ENCODE measurements at regions not wholly inside any gene's neighbourhood (a gene's known extent, or its start where the extent isn't known, plus 50 kb on each side); places are given as distances from the start of the nearest gene placed in this dataset.

DNA sequence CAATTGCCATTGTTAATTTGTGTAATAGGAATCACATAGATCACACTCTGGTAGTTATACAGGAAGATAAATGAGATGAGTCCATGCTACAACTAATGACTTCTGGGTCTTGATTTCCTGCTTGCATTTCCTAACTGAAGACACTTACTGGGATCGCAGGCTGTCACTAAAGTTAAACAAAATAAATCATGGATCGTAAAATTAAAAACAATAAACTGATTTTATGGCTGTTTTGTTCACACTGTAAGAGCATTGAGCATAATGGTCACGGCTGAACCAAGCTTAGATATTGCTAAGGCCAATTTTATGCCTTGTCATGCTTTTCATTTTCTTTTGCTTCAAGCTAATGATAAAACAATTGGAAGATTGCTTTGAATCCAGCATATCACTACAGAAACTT, 332.5 kb upstream of the CITED2 start:
- TF ChIP-seq, protein P1, sequence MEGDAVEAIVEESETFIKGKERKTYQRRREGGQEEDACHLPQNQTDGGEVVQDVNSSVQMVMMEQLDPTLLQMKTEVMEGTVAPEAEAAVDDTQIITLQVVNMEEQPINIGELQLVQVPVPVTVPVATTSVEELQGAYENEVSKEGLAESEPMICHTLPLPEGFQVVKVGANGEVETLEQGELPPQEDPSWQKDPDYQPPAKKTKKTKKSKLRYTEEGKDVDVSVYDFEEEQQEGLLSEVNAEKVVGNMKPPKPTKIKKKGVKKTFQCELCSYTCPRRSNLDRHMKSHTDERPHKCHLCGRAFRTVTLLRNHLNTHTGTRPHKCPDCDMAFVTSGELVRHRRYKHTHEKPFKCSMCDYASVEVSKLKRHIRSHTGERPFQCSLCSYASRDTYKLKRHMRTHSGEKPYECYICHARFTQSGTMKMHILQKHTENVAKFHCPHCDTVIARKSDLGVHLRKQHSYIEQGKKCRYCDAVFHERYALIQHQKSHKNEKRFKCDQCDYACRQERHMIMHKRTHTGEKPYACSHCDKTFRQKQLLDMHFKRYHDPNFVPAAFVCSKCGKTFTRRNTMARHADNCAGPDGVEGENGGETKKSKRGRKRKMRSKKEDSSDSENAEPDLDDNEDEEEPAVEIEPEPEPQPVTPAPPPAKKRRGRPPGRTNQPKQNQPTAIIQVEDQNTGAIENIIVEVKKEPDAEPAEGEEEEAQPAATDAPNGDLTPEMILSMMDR (IDR thresholded peaks at IDR 0.05; ENCODE audit: insufficient read depth, low read depth, low read length) = no peak
- TF ChIP-seq EZH2 (IDR thresholded peaks at IDR 0.05; ENCODE audit: insufficient read depth, low read length) = no peak
